Fibroblast of lung (primary cell): ENCODE measurements at regions not wholly inside any gene's neighbourhood (a gene's known extent, or its start where the extent isn't known, plus 50 kb on each side); places are given as distances from the start of the nearest gene placed in this dataset.

ENCODE experiments used
- DNase-seq, 2 donors: peaks; one replicate each; pipeline versions ENCODE4 v3.0.0 to v3.0.0-alpha.2; 2010; ENCODE audit warnings: low read depth in 2 of 2
- H2AFZ ChIP-seq: 2 replicates; pipeline ENCODE4 v1.5.1; 2012; ENCODE audit warnings: low read length, control low read depth, inconsistent platforms
- H3K27ac ChIP-seq: 2 replicates; pipeline ENCODE4 v1.5.1; 2011; ENCODE audit warnings: low read length, control low read depth; ENCODE audit not compliant: insufficient read depth
- H3K27me3 ChIP-seq: 2 replicates; pipeline ENCODE4 v1.5.1; 2011; ENCODE audit warnings: mild to moderate bottlenecking, low read length; ENCODE audit not compliant: control insufficient read depth, insufficient read depth
- H3K36me3 ChIP-seq: 2 replicates; pipeline ENCODE4 v1.5.1; 2011; ENCODE audit warnings: low read length; ENCODE audit not compliant: control insufficient read depth, insufficient read depth
- H3K4me1 ChIP-seq: 2 replicates; pipeline ENCODE4 v1.5.1; 2011; ENCODE audit warnings: low read length; ENCODE audit not compliant: control insufficient read depth, insufficient read depth; ENCODE audit errors: extremely low read depth
- H3K4me2 ChIP-seq: 2 replicates; pipeline ENCODE4 v1.5.1; 2011; ENCODE audit warnings: low read length, control low read depth; ENCODE audit not compliant: insufficient read depth; ENCODE audit errors: extremely low read depth
- H3K4me3 ChIP-seq, 4 experiments: fragments of 200-600 bp in 1 of 4; sonication (generic) in 1 of 4; replicated peaks in 1 of 4; 2 replicates each; pipeline ENCODE4 v1.5.1; 2011 to 2016; ENCODE audit warnings: low read length in 4 of 4, low read depth in 3 of 4, mild to moderate bottlenecking in 3 of 4, control low read depth in 2 of 4, inconsistent platforms in 1 of 4, mixed read lengths in 1 of 4; ENCODE audit not compliant: insufficient read depth in 1 of 4; ENCODE audit errors: control extremely low read depth in 1 of 4
- H3K79me2 ChIP-seq: 2 replicates; pipeline ENCODE4 v1.5.1; 2012; ENCODE audit warnings: mild to moderate bottlenecking, low read length, inconsistent platforms; ENCODE audit not compliant: control insufficient read depth, insufficient read depth
- H3K9ac ChIP-seq: 2 replicates; pipeline ENCODE4 v1.5.1; 2011; ENCODE audit warnings: mild to moderate bottlenecking, low read length, control low read depth; ENCODE audit not compliant: insufficient read depth
- H3K9me3 ChIP-seq: 2 replicates; pipeline ENCODE4 v1.5.1; 2012; ENCODE audit warnings: low read depth, low read length; ENCODE audit not compliant: control insufficient read depth, insufficient read depth
- H4K20me1 ChIP-seq: 2 replicates; pipeline ENCODE4 v1.5.1; 2011; ENCODE audit warnings: low read length; ENCODE audit not compliant: control insufficient read depth, insufficient read depth; ENCODE audit errors: extremely low read depth
- EZH2 ChIP-seq: IDR thresholded peaks from 2 replicates; pipeline ENCODE4 v1.5.1; 2012; ENCODE audit warnings: low read length, control low read depth, mild to moderate bottlenecking; ENCODE audit errors: missing control alignments
- TF ChIP-seq, protein P1 (sequence below), 2 donors: IDR thresholded peaks in 1 of 2; conservative IDR thresholded peaks in 1 of 2; 1 replicate in 1 of 2; 2 replicates in 1 of 2; pipeline ENCODE4 v1.5.1; 2011 to 2012; ENCODE audit warnings: low read length in 2 of 2, control low read depth in 1 of 2, inconsistent platforms in 1 of 2, low read depth in 1 of 2, mild to moderate bottlenecking in 1 of 2

- Histone ChIP-seq H3K4me3 (no peak overlapping the region), H3K79me2 (no peaks in the 10 kb centered on the region), H3K4me2 (no peak overlapping the region), H3K27me3 (no peaks in the 10 kb centered on the region), H3K9me3 (no peaks in the 10 kb centered on the region), H3K36me3 (no peaks in the 10 kb centered on the region), H3K9ac (no peak overlapping the region), H4K20me1 (no peaks in the 10 kb centered on the region), H3K27ac (no peak overlapping the region), H3K4me1 (no peaks in the 10 kb centered on the region), H2AFZ (no peak overlapping the region)
- no peak for DNase-seq
- TF ChIP-seq, protein P1, sequence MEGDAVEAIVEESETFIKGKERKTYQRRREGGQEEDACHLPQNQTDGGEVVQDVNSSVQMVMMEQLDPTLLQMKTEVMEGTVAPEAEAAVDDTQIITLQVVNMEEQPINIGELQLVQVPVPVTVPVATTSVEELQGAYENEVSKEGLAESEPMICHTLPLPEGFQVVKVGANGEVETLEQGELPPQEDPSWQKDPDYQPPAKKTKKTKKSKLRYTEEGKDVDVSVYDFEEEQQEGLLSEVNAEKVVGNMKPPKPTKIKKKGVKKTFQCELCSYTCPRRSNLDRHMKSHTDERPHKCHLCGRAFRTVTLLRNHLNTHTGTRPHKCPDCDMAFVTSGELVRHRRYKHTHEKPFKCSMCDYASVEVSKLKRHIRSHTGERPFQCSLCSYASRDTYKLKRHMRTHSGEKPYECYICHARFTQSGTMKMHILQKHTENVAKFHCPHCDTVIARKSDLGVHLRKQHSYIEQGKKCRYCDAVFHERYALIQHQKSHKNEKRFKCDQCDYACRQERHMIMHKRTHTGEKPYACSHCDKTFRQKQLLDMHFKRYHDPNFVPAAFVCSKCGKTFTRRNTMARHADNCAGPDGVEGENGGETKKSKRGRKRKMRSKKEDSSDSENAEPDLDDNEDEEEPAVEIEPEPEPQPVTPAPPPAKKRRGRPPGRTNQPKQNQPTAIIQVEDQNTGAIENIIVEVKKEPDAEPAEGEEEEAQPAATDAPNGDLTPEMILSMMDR (conservative IDR thresholded peaks at IDR 0.05 in 1 of 2, IDR thresholded peaks at IDR 0.05 in 1 of 2; ENCODE audit: low read depth in 1 of 2, low read length in 2 of 2): no peak
- TF ChIP-seq EZH2: no peak
Measured at GRCh38 chr20:61178551-61179071, 73.5 kb upstream of the CDH4 start.

DNA sequence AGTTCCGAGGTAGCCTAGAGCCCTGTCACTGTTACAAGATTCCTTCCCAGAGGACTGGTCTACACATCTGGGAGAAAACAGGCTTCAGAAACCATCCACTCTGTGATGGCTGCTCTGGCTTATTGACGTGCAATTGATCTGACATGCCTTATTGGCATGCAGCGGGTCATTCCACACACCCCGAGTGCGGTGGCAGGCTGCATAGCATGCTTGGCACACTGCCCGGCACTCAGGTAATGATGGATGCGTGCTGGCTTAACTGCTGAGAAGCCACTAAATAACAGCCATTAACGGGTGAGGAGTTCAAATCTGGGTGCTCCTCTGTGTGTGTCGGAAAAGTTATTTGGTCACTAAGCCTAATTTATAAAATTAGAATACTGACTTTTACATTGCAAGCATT lies 67.9 kb upstream of the CDH4 start:
- H3K4me2 ChIP-seq: no peak overlapping the region
- no peaks in the 10 kb centered on the region for H4K20me1 ChIP-seq
- no peaks in the 10 kb centered on the region for H3K9me3 ChIP-seq
- H3K27ac ChIP-seq: no peak overlapping the region
- no peak overlapping the region for H3K4me3 ChIP-seq
- no peak overlapping the region for H3K9ac ChIP-seq
- no peaks in the 10 kb centered on the region for H3K79me2 ChIP-seq
- H2AFZ ChIP-seq: no peak overlapping the region
- no peak for TF ChIP-seq EZH2
- TF ChIP-seq, protein P1 (conservative IDR thresholded peaks at IDR 0.05 in 1 of 2, IDR thresholded peaks at IDR 0.05 in 1 of 2; ENCODE audit: low read depth in 1 of 2, low read length in 2 of 2): no peak
- H3K27me3 ChIP-seq: no peaks in the 10 kb centered on the region
- DNase-seq: peak in 1 of 2 donors; percentile 53
- no peaks in the 10 kb centered on the region for H3K36me3 ChIP-seq
- peaks cover 4% of the 10 kb centered on the region for H3K4me1 ChIP-seq

- H3K9ac ChIP-seq: no peak overlapping the region
- no peaks in the 10 kb centered on the region for H3K79me2 ChIP-seq
- H2AFZ ChIP-seq: no peak overlapping the region
- H3K36me3 ChIP-seq: no peaks in the 10 kb centered on the region
- peak overlapping the region; percentile 7 for H3K4me2 ChIP-seq
- no peak for TF ChIP-seq EZH2
- TF ChIP-seq, protein P1 (conservative IDR thresholded peaks at IDR 0.05 in 1 of 2, IDR thresholded peaks at IDR 0.05 in 1 of 2; ENCODE audit: low read depth in 1 of 2, low read length in 2 of 2): no peak
- H3K9me3 ChIP-seq: no peaks in the 10 kb centered on the region
- peak in 1 of 2 donors; percentile 25 for DNase-seq
- H3K4me1 ChIP-seq: peaks cover 4% of the 10 kb centered on the region
- peak overlapping the region; percentile 76 for H3K27ac ChIP-seq
- H4K20me1 ChIP-seq: no peaks in the 10 kb centered on the region
- no peaks in the 10 kb centered on the region for H3K27me3 ChIP-seq
- H3K4me3 ChIP-seq: no peak overlapping the region
Measured at GRCh38 chr20:61185181-61185580, 66.9 kb upstream of the CDH4 start.
